Calu3 (cell line): ENCODE measurements at regions not wholly inside any gene's neighbourhood (a gene's known extent, or its start where the extent isn't known, plus 50 kb on each side); places are given as distances from the start of the nearest gene placed in this dataset.
"Not testable (repeated sequence)": the region's sequence is repeated elsewhere in the genome, so short reads cannot be mapped to it uniquely, and the experiment has no call there.

Experiments used
- BruUV-seq: library from RNA; stranded (reverse); fragments of 400-500 nt; replicated peaks from 2 replicates; lab custom pipeline; 2021; lab: Mats Ljungman, UMichigan
- CTCF ChIA-PET: fragments of 300-600 bp; sonication (Branson Sonifier 250); formaldehyde crosslinking; loops from one replicate; lab custom pipeline; 2022; ENCODE audit warnings: antibody characterized with exemption; lab: Charles Lee
- DNase-seq: peaks from one replicate; pipeline ENCODE4 v3.0.0; 2022
- H3K27ac Mint-ChIP-seq: one replicate; pipeline ENCODE4 v1.8.0; 2022; ENCODE audit warnings: mixed read lengths; ENCODE audit not compliant: unreplicated experiment
- H3K27me3 Mint-ChIP-seq: one replicate; pipeline ENCODE4 v1.8.0; 2022; ENCODE audit warnings: mixed read lengths; ENCODE audit not compliant: unreplicated experiment
- H3K36me3 Mint-ChIP-seq: one replicate; pipeline ENCODE4 v1.8.0; 2022; ENCODE audit warnings: mild to moderate bottlenecking, moderate library complexity, mixed read lengths; ENCODE audit not compliant: insufficient read depth, unreplicated experiment
- H3K4me1 Mint-ChIP-seq: one replicate; pipeline ENCODE4 v1.8.0; 2022; ENCODE audit warnings: mild to moderate bottlenecking, low read depth, mixed read lengths; ENCODE audit not compliant: unreplicated experiment
- H3K4me3 Mint-ChIP-seq: one replicate; pipeline ENCODE4 v1.8.0; 2022; ENCODE audit warnings: mild to moderate bottlenecking, low read depth, moderate library complexity, mixed read lengths; ENCODE audit not compliant: unreplicated experiment
- H3K9me3 Mint-ChIP-seq: one replicate; pipeline ENCODE4 v1.8.0; 2022; ENCODE audit warnings: low read depth, mixed read lengths; ENCODE audit not compliant: unreplicated experiment
- CTCF ChIP-seq: fragments of 200-600 bp; IDR thresholded peaks from one replicate; pipeline ENCODE4 v1.8.0; 2022; ENCODE audit warnings: antibody characterized with exemption; ENCODE audit not compliant: unreplicated experiment
- intact Hi-C: fragments of 100-400 bp; cut with micrococcal nuclease; formaldehyde crosslinking; loops from one replicate; pipeline ENCODE4 v1.10.0; 2022; ENCODE audit not compliant: unreplicated experiment

GRCh38 chr13:50484472-50485113 lies 358.9 kb downstream of the DLEU7 start:
- Mint-ChIP-seq H3K36me3 (no peaks in the 10 kb centered on the region), H3K4me1 (no peaks in the 10 kb centered on the region), H3K9me3 (no peaks in the 10 kb centered on the region), H3K27ac (no peak overlapping the region), H3K27me3 (no peaks in the 10 kb centered on the region), H3K4me3 (no peak overlapping the region)
- TF ChIP-seq CTCF, result no peak
- no peak for DNase-seq
- CTCF ChIA-PET, result no interaction called here
- BruUV-seq, result no TSS peak
- intact Hi-C loops, result no loop called here

- intact Hi-C loops, result no loop called here
- no peaks in the 10 kb centered on the region for H3K36me3 Mint-ChIP-seq
- no peaks in the 10 kb centered on the region for H3K27me3 Mint-ChIP-seq
- no peak for DNase-seq
- no peak overlapping the region for H3K27ac Mint-ChIP-seq
- H3K4me1 Mint-ChIP-seq, result no peaks in the 10 kb centered on the region
- TF ChIP-seq CTCF, result no peak
- H3K9me3 Mint-ChIP-seq, result no peaks in the 10 kb centered on the region
- no peak overlapping the region for H3K4me3 Mint-ChIP-seq
- CTCF ChIA-PET, result no interaction called here
- BruUV-seq, result no TSS peak
Measured at GRCh38 chr13:50485979-50486935, 357.2 kb downstream of the DLEU7 start.

- TF ChIP-seq CTCF, result no peak
- Mint-ChIP-seq H3K4me1 (no peaks in the 10 kb centered on the region), H3K27me3 (no peaks in the 10 kb centered on the region), H3K9me3 (no peaks in the 10 kb centered on the region), H3K36me3 (no peaks in the 10 kb centered on the region), H3K4me3 (no peak overlapping the region), H3K27ac (no peak overlapping the region)
- intact Hi-C loops, result no loop called here
- CTCF ChIA-PET, result no interaction called here
- no TSS peak for BruUV-seq
- DNase-seq, result no peak
Measured at GRCh38 chr13:50493683-50494082, 349.8 kb downstream of the DLEU7 start.

DNA sequence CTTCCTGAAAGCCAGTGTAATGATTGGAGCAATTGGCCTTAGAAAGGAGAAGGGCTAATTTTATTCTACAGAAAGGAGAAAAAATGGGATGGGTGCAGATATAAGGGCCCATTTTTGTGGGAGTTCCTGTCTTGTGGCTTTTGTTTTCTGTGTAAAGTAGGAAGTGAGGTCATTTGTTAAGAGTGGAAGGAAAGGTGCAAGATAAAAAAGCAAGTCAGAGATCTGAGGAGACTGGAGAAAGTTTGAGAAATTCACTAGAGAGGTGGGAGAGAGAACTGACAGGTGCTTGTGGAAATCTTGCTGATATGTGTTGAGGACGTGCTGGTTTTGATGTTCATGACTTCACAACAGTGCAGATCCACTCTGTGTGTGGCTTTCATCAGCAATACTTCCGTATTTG lies 349.4 kb downstream of the DLEU7 start:
- Mint-ChIP-seq H3K36me3 (no peaks in the 10 kb centered on the region), H3K27me3 (no peaks in the 10 kb centered on the region), H3K27ac (no peak overlapping the region), H3K4me1 (no peaks in the 10 kb centered on the region), H3K4me3 (no peak overlapping the region), H3K9me3 (no peaks in the 10 kb centered on the region)
- intact Hi-C loops, result no loop called here
- DNase-seq, result no peak
- BruUV-seq, result no TSS peak
- no peak for TF ChIP-seq CTCF
- CTCF ChIA-PET, result no interaction called here

GRCh38 chr13:50503212-50503611 lies 340.3 kb downstream of the DLEU7 start:
- H3K27me3 Mint-ChIP-seq, result not testable (repeated sequence)

More at GRCh38 chr13:50503212-50503611, 340.3 kb downstream of the DLEU7 start:
- CTCF ChIA-PET, H3K36me3 Mint-ChIP-seq, BruUV-seq, H3K9me3 Mint-ChIP-seq, H3K27ac Mint-ChIP-seq, DNase-seq, H3K4me1 Mint-ChIP-seq, intact Hi-C loops, H3K4me3 Mint-ChIP-seq: not testable (repeated sequence)
